ENCODE measurements at regions not wholly inside any gene's neighbourhood (a gene's known extent, or its start where the extent isn't known, plus 50 kb on each side); places are given as distances from the start of the nearest gene placed in this dataset. TPM values are rescaled to one million over a fixed set of nuclear protein-coding genes. Genes with fewer than 3 reads are reported as not detected.

GRCh38 chr7:85237721-85238120 is 50.9 kb upstream of the SEMA3D start:
- ATAC-seq (ENCODE audit: low FRiP score) (no peak), DNase-seq (ENCODE audit: low spot score) (no peak)
- no peak for TF ChIP-seq CTCF (IDR thresholded peaks at IDR 0.05)

Small RNAs in the stretch of these regions (small RNA-seq; reads per million reads assigned to genes)
- not detected for gene DYNLL1P7
